Activated CD4-positive, alpha-beta memory T cell treated with anti-CD3 and anti-CD28 coated beads, Interleukin-2, amount 10 ng/mL, durations not matched to agents 7 days and 5 days (primary cell): ENCODE measurements at regions not wholly inside any gene's neighbourhood (a gene's known extent, or its start where the extent isn't known, plus 50 kb on each side); places are given as distances from the start of the nearest gene placed in this dataset.

Source experiments
- CTCF ChIA-PET: fragments of 350-600 bp; sonication (Branson Sonifier 250); formaldehyde crosslinking; loops from one replicate; lab custom pipeline; 2021; ENCODE audit warnings: antibody characterized with exemption, inconsistent platforms; lab: Charles Lee
- POLR2A ChIA-PET: fragments of 350-600 bp; sonication (Branson Sonifier 250); formaldehyde crosslinking; loops from one replicate; lab custom pipeline; 2021; ENCODE audit warnings: antibody characterized with exemption; lab: Charles Lee
- DNase-seq: peaks from one replicate; pipeline ENCODE4 v3.0.0-alpha.2; 2020
- H3K27ac Mint-ChIP-seq: one replicate; pipeline ENCODE4 v1.8.0; 2021; ENCODE audit warnings: mild to moderate bottlenecking, mixed read lengths
- H3K27me3 Mint-ChIP-seq: one replicate; pipeline ENCODE4 v1.8.0; 2021; ENCODE audit warnings: mixed read lengths
- H3K36me3 Mint-ChIP-seq: one replicate; pipeline ENCODE4 v1.8.0; 2021; ENCODE audit warnings: low read depth, mixed read lengths
- H3K4me1 Mint-ChIP-seq: one replicate; pipeline ENCODE4 v1.8.0; 2021; ENCODE audit warnings: mixed read lengths
- H3K4me3 Mint-ChIP-seq: one replicate; pipeline ENCODE4 v1.8.0; 2021; ENCODE audit warnings: mild to moderate bottlenecking, mixed read lengths
- H3K9me3 Mint-ChIP-seq: one replicate; pipeline ENCODE4 v1.8.0; 2021; ENCODE audit warnings: mixed read lengths

DNA sequence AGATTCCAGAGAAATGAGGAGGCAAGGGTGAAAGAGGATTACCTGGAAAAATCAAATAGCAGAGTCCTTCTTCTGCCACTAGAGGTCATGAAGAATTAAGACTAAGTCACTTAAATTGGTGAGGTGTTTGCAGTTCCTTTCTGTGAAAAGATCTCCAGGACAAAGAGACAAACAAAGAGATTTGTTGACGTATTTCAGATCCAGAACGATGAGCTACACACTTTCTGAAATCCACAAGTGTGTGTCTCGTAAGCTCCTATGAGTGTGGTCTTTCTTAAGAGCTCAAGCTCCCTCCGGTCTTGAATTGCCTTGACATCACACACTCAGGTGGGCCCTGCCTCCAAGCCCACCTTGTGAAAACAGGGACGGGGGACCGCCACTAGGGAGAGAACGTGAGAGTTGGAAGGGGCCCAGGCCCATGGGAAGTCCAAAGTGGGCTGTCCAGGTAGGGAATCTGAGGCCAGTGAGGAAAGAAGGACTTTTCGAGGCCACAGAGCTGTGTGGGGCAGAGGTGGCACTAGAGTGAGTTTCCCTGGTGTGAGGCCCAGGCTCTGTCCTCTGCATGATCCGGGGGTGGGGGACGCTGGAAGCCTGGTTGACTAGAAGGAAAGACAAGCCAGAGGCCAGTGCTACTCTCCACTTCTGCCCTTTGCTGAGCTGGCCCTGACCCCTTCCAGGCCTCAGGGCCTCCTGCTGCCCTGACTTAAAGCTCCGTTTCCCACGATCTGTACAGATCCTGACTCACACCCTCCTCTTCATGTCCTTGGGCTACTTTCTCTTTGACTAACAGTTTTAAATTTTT, 168.1 kb upstream of the NCK2 start:
- POLR2A ChIA-PET: interaction anchor here (1.0 to 1.5 kb wide), 2 partner anchors 207 to 212 kb away, joined by 3 read pairs; no protein-coding TSS in a partner anchor
- peak overlapping the region; percentile 10 for H3K27ac Mint-ChIP-seq
- no peak for DNase-seq

DNA sequence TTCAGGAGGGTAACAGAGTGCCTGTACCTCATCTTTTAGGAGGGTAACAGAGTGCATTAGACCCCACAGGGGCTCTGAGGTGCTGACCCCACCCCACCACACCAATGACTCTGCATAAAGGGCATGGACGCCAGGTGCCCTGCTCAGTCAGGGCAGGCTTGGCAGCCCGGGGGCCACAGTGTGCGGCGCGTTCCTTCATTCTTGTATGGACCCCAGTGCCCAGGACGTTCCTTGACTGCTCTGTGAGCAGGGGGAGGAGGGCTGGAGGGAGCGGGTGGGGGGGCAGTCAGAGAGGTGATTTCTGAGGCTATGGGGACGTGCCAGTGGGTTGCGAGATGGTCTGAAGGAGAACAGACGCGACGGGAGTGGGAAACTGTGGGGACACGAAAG, 168.7 kb upstream of the NCK2 start:
- Mint-ChIP-seq H3K27ac (no peak overlapping the region), H3K4me1 (peaks cover 23% of the 10 kb centered on the region), H3K36me3 (no peaks in the 10 kb centered on the region), H3K9me3 (no peaks in the 10 kb centered on the region), H3K4me3 (no peak overlapping the region), H3K27me3 (peaks cover 7% of the 10 kb centered on the region)
- DNase-seq: no peak
- CTCF ChIA-PET: interaction anchor here (0.7 to 3.1 kb wide), 18 partner anchors 11 to 967 kb away, joined by 3 to 63 read pairs (median 5); no protein-coding TSS in a partner anchor
- POLR2A ChIA-PET: no interaction called here

More for the DNA sequence above, 168.1 kb upstream of the NCK2 start:
- CTCF ChIA-PET: interaction anchor here (0.7 to 3.1 kb wide), 28 partner anchors 10 to 966 kb away, joined by 3 to 63 read pairs (median 4); no protein-coding TSS in a partner anchor
- Mint-ChIP-seq H3K9me3 (no peaks in the 10 kb centered on the region), H3K27me3 (peaks cover 7% of the 10 kb centered on the region), H3K4me1 (peaks cover 23% of the 10 kb centered on the region), H3K36me3 (no peaks in the 10 kb centered on the region), H3K4me3 (no peak overlapping the region)

- ChIA-PET POLR2A (interaction anchor here (0.8 kb wide), 1 partner anchor 202 kb away, joined by 3 read pairs; no protein-coding TSS in a partner anchor), CTCF (interaction anchor here (1.0 to 2.9 kb wide), 5 partner anchors 54 to 212 kb away, joined by 3 to 21 read pairs (median 9); no protein-coding TSS in a partner anchor)
- H3K4me3 Mint-ChIP-seq: no peak overlapping the region
- H3K4me1 Mint-ChIP-seq: peaks cover 23% of the 10 kb centered on the region
- H3K27ac Mint-ChIP-seq: no peak overlapping the region
- peaks cover 7% of the 10 kb centered on the region for H3K27me3 Mint-ChIP-seq
- DNase-seq: no peak
- no peaks in the 10 kb centered on the region for H3K36me3 Mint-ChIP-seq
- H3K9me3 Mint-ChIP-seq: no peaks in the 10 kb centered on the region
These were observed 169.2 kb upstream of the NCK2 start for GRCh38 chr2:105575499-105576025.

- no peak overlapping the region for H3K27ac Mint-ChIP-seq
- POLR2A ChIA-PET: interaction anchor here (0.8 kb wide), 1 partner anchor 203 kb away, joined by 3 read pairs; no protein-coding TSS in a partner anchor
- CTCF ChIA-PET: interaction anchor here (1.0 to 2.9 kb wide), 6 partner anchors 9 to 213 kb away, joined by 3 to 21 read pairs (median 4); no protein-coding TSS in a partner anchor
- H3K36me3 Mint-ChIP-seq: no peaks in the 10 kb centered on the region
- no peaks in the 10 kb centered on the region for H3K9me3 Mint-ChIP-seq
- H3K27me3 Mint-ChIP-seq: peaks cover 11% of the 10 kb centered on the region
- H3K4me1 Mint-ChIP-seq: peaks cover 23% of the 10 kb centered on the region
- H3K4me3 Mint-ChIP-seq: no peak overlapping the region
- no peak for DNase-seq
These were observed 169.8 kb upstream of the NCK2 start for GRCh38 chr2:105574796-105575344.

- no peak for DNase-seq
- POLR2A ChIA-PET: interaction anchor here (0.6 kb wide), 1 partner anchor 126 kb away, joined by 3 read pairs; no protein-coding TSS in a partner anchor
- H3K9me3 Mint-ChIP-seq: no peaks in the 10 kb centered on the region
- H3K36me3 Mint-ChIP-seq: no peaks in the 10 kb centered on the region
- peaks cover 23% of the 10 kb centered on the region for H3K4me1 Mint-ChIP-seq
- no peak overlapping the region for H3K4me3 Mint-ChIP-seq
- no peak overlapping the region for H3K27ac Mint-ChIP-seq
- CTCF ChIA-PET: interaction anchor here (1.0 to 2.7 kb wide), 4 partner anchors 9 to 214 kb away, joined by 3 to 21 read pairs (median 4); no protein-coding TSS in a partner anchor
- peaks cover 12% of the 10 kb centered on the region for H3K27me3 Mint-ChIP-seq
These were observed 170.6 kb upstream of the NCK2 start for GRCh38 chr2:105573910-105574655.

- DNase-seq: no peak
- ChIA-PET POLR2A (interaction anchor here (0.6 kb wide), 1 partner anchor 127 kb away, joined by 3 read pairs; no protein-coding TSS in a partner anchor), CTCF (interaction anchor here (1.5 to 2.7 kb wide), 3 partner anchors 10 to 214 kb away, joined by 3 to 21 read pairs (median 4); no protein-coding TSS in a partner anchor)
- Mint-ChIP-seq H3K36me3 (no peaks in the 10 kb centered on the region), H3K9me3 (no peaks in the 10 kb centered on the region), H3K27ac (no peak overlapping the region), H3K4me3 (no peak overlapping the region), H3K27me3 (peaks cover 12% of the 10 kb centered on the region), H3K4me1 (peaks cover 23% of the 10 kb centered on the region)
These were observed 171.2 kb upstream of the NCK2 start for GRCh38 chr2:105573490-105573889.

DNA sequence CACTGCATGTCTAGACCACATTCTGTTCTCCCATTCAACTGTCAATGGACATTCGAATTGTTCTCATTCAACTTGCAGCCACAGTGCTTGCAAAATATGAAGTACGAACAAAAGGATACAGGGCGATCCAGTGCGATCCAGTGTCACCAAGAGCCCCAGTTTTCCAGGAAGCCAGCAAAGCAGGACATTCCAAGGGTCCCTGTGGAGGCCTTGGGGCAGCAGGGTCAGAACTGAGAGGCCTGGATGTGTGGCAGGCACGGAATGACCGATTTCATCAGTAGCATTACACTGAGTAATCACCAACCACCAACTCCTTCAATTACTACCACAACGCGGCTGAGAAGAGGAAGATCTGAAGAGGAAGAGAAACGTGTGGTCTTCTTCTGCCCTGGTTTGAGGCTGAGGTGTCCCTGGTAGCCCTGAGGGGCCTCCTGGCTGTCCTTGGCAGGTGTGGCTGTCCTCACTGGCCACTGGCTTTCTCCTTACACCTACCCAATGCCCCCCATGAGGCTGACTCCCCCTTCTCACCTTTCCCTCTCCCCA, 172.7 kb upstream of the FHL2 start:
- H3K9me3 Mint-ChIP-seq: no peaks in the 10 kb centered on the region
- H3K4me1 Mint-ChIP-seq: peaks cover 19% of the 10 kb centered on the region
- H3K27ac Mint-ChIP-seq: no peak overlapping the region
- H3K4me3 Mint-ChIP-seq: no peak overlapping the region
- peaks cover 15% of the 10 kb centered on the region for H3K27me3 Mint-ChIP-seq
- H3K36me3 Mint-ChIP-seq: no peaks in the 10 kb centered on the region
- no peak for DNase-seq
- CTCF ChIA-PET: no interaction called here
- POLR2A ChIA-PET: no interaction called here

- POLR2A ChIA-PET: no interaction called here
These were observed 171.9 kb upstream of the FHL2 start for GRCh38 chr2:105570757-105571156.

GRCh38 chr2:105570326-105570725, 171.5 kb upstream of the FHL2 start:
- peaks cover 17% of the 10 kb centered on the region for H3K27me3 Mint-ChIP-seq
- DNase-seq: no peak
- no peak overlapping the region for H3K4me3 Mint-ChIP-seq
- ChIA-PET POLR2A (no interaction called here), CTCF (no interaction called here)
- H3K36me3 Mint-ChIP-seq: no peaks in the 10 kb centered on the region
- no peaks in the 10 kb centered on the region for H3K9me3 Mint-ChIP-seq
- H3K27ac Mint-ChIP-seq: no peak overlapping the region
- H3K4me1 Mint-ChIP-seq: peaks cover 11% of the 10 kb centered on the region

More at GRCh38 chr2:105570757-105571156, 171.9 kb upstream of the FHL2 start:
- no peak overlapping the region for H3K4me3 Mint-ChIP-seq
- peaks cover 18% of the 10 kb centered on the region for H3K27me3 Mint-ChIP-seq
- no peak overlapping the region for H3K27ac Mint-ChIP-seq
- no peaks in the 10 kb centered on the region for H3K36me3 Mint-ChIP-seq
- H3K4me1 Mint-ChIP-seq: peaks cover 15% of the 10 kb centered on the region
- H3K9me3 Mint-ChIP-seq: no peaks in the 10 kb centered on the region
- CTCF ChIA-PET: no interaction called here
- no peak for DNase-seq

DNA sequence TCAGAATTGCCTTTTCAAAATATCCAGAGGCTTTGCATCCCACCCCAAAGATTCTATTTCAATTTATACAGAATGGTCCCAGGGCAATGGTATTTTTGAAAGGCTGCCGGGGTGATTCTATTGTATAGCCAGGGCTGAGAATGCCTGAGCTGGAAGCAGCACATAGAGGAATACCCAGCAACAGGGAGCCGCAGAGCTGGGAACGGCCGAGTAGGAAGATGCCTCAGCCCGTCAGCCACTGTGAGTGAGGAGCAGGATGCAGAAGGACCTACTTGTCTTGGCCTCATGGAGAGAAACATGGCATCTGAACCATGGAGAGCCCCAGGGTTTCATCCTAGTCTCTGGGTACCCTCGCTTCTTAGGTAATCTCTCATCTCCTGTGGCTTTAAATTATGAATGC, 170.8 kb upstream of the FHL2 start:
- no peaks in the 10 kb centered on the region for H3K9me3 Mint-ChIP-seq
- H3K27ac Mint-ChIP-seq: no peak overlapping the region
- ChIA-PET POLR2A (no interaction called here), CTCF (no interaction called here)
- H3K4me3 Mint-ChIP-seq: no peak overlapping the region
- no peaks in the 10 kb centered on the region for H3K36me3 Mint-ChIP-seq
- H3K27me3 Mint-ChIP-seq: peaks cover 13% of the 10 kb centered on the region
- peaks cover 8% of the 10 kb centered on the region for H3K4me1 Mint-ChIP-seq
- no peak for DNase-seq

DNA sequence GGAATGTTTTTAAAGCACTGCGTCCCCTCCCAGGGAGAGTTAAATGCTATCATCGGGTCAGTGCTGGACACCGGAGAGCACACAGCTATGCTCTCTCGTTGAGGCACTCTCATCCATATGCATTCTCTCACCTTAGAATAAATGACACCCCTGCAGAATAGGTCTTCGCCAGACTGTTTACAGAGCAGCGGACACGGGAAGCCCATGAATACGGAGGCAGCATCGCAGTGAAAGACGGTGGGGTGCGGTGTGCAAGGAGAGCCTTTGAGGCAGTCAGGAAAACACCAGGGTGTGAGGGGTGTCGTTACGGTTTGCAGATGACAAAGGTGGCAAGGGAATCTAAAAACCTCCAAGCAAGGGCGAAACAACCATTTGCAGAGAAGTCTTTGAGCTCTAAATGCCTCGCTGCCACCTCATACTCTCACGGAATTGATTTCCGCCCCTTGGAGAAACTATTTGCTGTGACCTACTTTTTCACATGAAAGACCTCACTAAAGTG, 169.2 kb upstream of the FHL2 start:
- H3K4me3 Mint-ChIP-seq: no peak overlapping the region
- CTCF ChIA-PET: no interaction called here
- H3K27ac Mint-ChIP-seq: no peak overlapping the region
- peaks cover 13% of the 10 kb centered on the region for H3K27me3 Mint-ChIP-seq
- peaks cover 4% of the 10 kb centered on the region for H3K4me1 Mint-ChIP-seq
- no peaks in the 10 kb centered on the region for H3K9me3 Mint-ChIP-seq
- no peaks in the 10 kb centered on the region for H3K36me3 Mint-ChIP-seq
- POLR2A ChIA-PET: no interaction called here
- DNase-seq: no peak
